PC-9 (cell line): ENCODE measurements at regions not wholly inside any gene's neighbourhood (a gene's known extent, or its start where the extent isn't known, plus 50 kb on each side); places are given as distances from the start of the nearest gene placed in this dataset.

Source experiments
- BruUV-seq: library from RNA; stranded (reverse); fragments of 400-500 nt; replicated peaks from 2 replicates; lab custom pipeline; 2021; lab: Mats Ljungman, UMichigan
- CTCF ChIA-PET: fragments of 300-600 bp; sonication (Branson Sonifier 250); formaldehyde crosslinking; loops from one replicate; lab custom pipeline; 2022; ENCODE audit warnings: antibody characterized with exemption; lab: Charles Lee
- POLR2A ChIA-PET: fragments of 300-600 bp; sonication (Branson Sonifier 250); formaldehyde crosslinking; loops from one replicate; lab custom pipeline; 2022; ENCODE audit warnings: antibody characterized with exemption; ENCODE audit not compliant: unreplicated experiment; lab: Charles Lee
- DNase-seq, 2 experiments: peaks; one replicate each; pipeline versions ENCODE4 v3.0.0 to v3.0.0-alpha.2; 2015 to 2022; ENCODE audit warnings: mixed read lengths in 1 of 2
- H2AFZ ChIP-seq: fragments of 200-600 bp; sonication (generic); 2 replicates; pipeline ENCODE4 v1.8.1; 2017; ENCODE audit warnings: antibody characterized with exemption
- H3F3A ChIP-seq: fragments of 200-600 bp; sonication (generic); 2 replicates; pipeline ENCODE4 v1.8.1; 2017; ENCODE audit warnings: antibody characterized with exemption, mild to moderate bottlenecking, low read depth; ENCODE audit not compliant: insufficient read depth
- H3K27ac ChIP-seq: fragments of 200-600 bp; sonication (generic); 2 replicates; pipeline ENCODE4 v1.6.1; 2016; ENCODE audit warnings: mixed run types
- H3K27me3 ChIP-seq: fragments of 200-600 bp; sonication (generic); 2 replicates; pipeline ENCODE4 v1.6.1; 2016; ENCODE audit warnings: low read depth, mixed run types; ENCODE audit not compliant: insufficient read depth
- H3K36me3 ChIP-seq: fragments of 200-600 bp; sonication (generic); 2 replicates; pipeline ENCODE4 v1.6.1; 2016; ENCODE audit warnings: low read depth, mixed run types
- H3K4me1 ChIP-seq: fragments of 200-600 bp; sonication (generic); replicated peaks from 2 replicates; pipeline ENCODE4 v1.6.1; 2016; ENCODE audit warnings: mixed run types; ENCODE audit not compliant: insufficient read depth
- H3K4me2 ChIP-seq: fragments of 200-600 bp; sonication (generic); 2 replicates; pipeline ENCODE4 v1.6.1; 2017; ENCODE audit warnings: mixed run types
- H3K4me3 ChIP-seq: fragments of 200-600 bp; sonication (generic); 2 replicates; pipeline ENCODE4 v1.6.1; 2016; ENCODE audit warnings: mixed run types
- H3K79me2 ChIP-seq: fragments of 200-600 bp; sonication (generic); 2 replicates; pipeline ENCODE4 v1.6.1; 2017; ENCODE audit warnings: low read depth, mixed run types
- H3K9me2 ChIP-seq: fragments of 200-600 bp; sonication (generic); 2 replicates; pipeline ENCODE4 v1.8.1; 2017; ENCODE audit warnings: mild to moderate bottlenecking; ENCODE audit not compliant: insufficient read depth
- H3K9me3 ChIP-seq: fragments of 200-600 bp; sonication (generic); 2 replicates; pipeline ENCODE4 v1.8.1; 2016; ENCODE audit warnings: low read depth; ENCODE audit not compliant: insufficient read depth
- H4K20me1 ChIP-seq: fragments of 200-600 bp; sonication (generic); 2 replicates; pipeline ENCODE4 v1.8.1; 2017; ENCODE audit not compliant: insufficient read depth
- CTCF ChIP-seq: fragments of 200-600 bp; sonication (generic); conservative IDR thresholded peaks from 2 replicates; pipeline ENCODE4 v1.6.1; 2017; ENCODE audit warnings: mixed run types, antibody characterized with exemption, mild to moderate bottlenecking, moderate library complexity
- EZH2 ChIP-seq: fragments of 200-600 bp; sonication (generic); IDR thresholded peaks from 2 replicates; pipeline ENCODE4 v1.8.0; 2017; ENCODE audit warnings: antibody characterized with exemption, low read depth
- intact Hi-C: fragments of 100-400 bp; cut with micrococcal nuclease; formaldehyde crosslinking; loops from one replicate; pipeline ENCODE4 v1.10.0; 2022; ENCODE audit not compliant: unreplicated experiment

- Histone ChIP-seq H3K79me2 (no peaks in the 10 kb centered on the region), H3K36me3 (no peaks in the 10 kb centered on the region), H2AFZ (no peak overlapping the region), H3K4me3 (no peak overlapping the region), H3F3A (no peaks in the 10 kb centered on the region), H4K20me1 (no peaks in the 10 kb centered on the region), H3K9me2 (no peaks in the 10 kb centered on the region), H3K9me3 (no peaks in the 10 kb centered on the region), H3K4me2 (no peak overlapping the region), H3K27ac (no peak overlapping the region), H3K27me3 (0 out of 2 replicates have a peak, but pooled peaks cover 9% of the 10 kb centered on the region), H3K4me1 (no peaks in the 10 kb centered on the region)
- TF ChIP-seq CTCF (no peak), EZH2 (no peak)
- ChIA-PET POLR2A (no interaction called here), CTCF (no interaction called here)
- intact Hi-C loops, result loop anchor here (5.0 kb wide), 1 partner anchor 110 kb away; no protein-coding TSS in a partner anchor
- no peak for DNase-seq
- no TSS peak for BruUV-seq
Measured at GRCh38 chr17:33642002-33642401, 348.9 kb upstream of the ASIC2 start.

DNA sequence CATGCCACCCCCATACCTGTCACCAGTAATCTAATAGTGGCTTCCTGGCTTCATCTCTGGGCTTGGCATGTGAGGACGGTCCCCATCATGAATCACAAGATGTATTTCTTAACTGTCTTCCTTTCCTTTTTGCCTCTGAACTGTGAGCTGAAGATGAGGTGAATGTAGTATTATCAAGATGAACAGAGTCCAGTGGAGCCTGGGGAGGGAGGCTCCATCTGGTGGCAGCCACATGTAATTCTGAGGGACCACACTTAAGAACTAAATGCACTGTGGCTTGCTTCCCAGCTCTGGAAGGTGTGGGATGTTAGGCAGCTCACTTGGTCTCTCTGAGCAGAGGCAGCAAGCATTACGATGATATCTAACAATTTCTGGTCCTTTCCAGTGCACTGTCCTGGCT lies 354.9 kb upstream of the ASIC2 start:
- intact Hi-C loops, result no loop called here

DNA sequence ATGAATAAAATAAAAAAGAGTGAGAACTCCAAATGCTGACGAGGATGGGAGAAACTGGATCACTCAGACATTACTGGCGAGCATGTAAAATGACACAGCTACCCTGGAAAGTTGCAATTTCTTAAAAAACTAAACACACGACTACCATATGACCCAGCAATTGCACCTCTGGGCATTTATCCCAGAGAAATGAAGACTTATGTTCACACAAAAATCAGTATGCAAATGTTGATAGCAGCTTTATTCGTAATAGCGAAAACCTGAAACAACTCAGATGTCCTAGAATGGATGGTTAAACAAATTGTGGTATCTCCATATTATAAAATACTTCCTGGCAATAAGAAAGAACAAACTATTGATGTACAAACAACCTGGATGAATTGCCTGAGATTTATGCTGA lies 357.2 kb upstream of the ASIC2 start:
- POLR2A ChIA-PET, result no interaction called here
- Histone ChIP-seq H3K27me3 (no peaks in the 10 kb centered on the region), H3K4me2 (no peak overlapping the region), H3K27ac (no peak overlapping the region), H3K9me3 (no peaks in the 10 kb centered on the region), H3K36me3 (no peaks in the 10 kb centered on the region), H4K20me1 (no peaks in the 10 kb centered on the region; the same call in 1 of the 2 replicates), H3K4me1 (no peaks in the 10 kb centered on the region), H3F3A (no peaks in the 10 kb centered on the region), H2AFZ (no peak overlapping the region), H3K4me3 (no peak overlapping the region), H3K9me2 (no peaks in the 10 kb centered on the region), H3K79me2 (no peaks in the 10 kb centered on the region)
- no peak for TF ChIP-seq CTCF
- no peak for TF ChIP-seq EZH2
- no peak for DNase-seq
- BruUV-seq, result no TSS peak
- CTCF ChIA-PET, result no interaction called here
- intact Hi-C loops, result no loop called here

More for the DNA sequence above, 354.9 kb upstream of the ASIC2 start:
- Histone ChIP-seq H3K79me2 (no peaks in the 10 kb centered on the region), H2AFZ (no peak overlapping the region), H3K4me2 (no peak overlapping the region), H3F3A (no peaks in the 10 kb centered on the region), H3K27me3 (0 out of 2 replicates have a peak, but pooled peaks cover 9% of the 10 kb centered on the region), H3K9me3 (no peaks in the 10 kb centered on the region), H4K20me1 (no peaks in the 10 kb centered on the region; the same call in 1 of the 2 replicates), H3K4me1 (no peaks in the 10 kb centered on the region), H3K27ac (no peak overlapping the region), H3K4me3 (no peak overlapping the region), H3K9me2 (no peaks in the 10 kb centered on the region), H3K36me3 (no peaks in the 10 kb centered on the region)
- DNase-seq, result no peak
- no peak for TF ChIP-seq EZH2
- TF ChIP-seq CTCF, result peak; percentile 39; the same call in 1 of the 2 replicates
- ChIA-PET CTCF (no interaction called here), POLR2A (no interaction called here)
- BruUV-seq, result no TSS peak
